ENCODE measurements at regions not wholly inside any gene's neighbourhood (a gene's known extent, or its start where the extent isn't known, plus 50 kb on each side); places are given as distances from the start of the nearest gene placed in this dataset.

DNA sequence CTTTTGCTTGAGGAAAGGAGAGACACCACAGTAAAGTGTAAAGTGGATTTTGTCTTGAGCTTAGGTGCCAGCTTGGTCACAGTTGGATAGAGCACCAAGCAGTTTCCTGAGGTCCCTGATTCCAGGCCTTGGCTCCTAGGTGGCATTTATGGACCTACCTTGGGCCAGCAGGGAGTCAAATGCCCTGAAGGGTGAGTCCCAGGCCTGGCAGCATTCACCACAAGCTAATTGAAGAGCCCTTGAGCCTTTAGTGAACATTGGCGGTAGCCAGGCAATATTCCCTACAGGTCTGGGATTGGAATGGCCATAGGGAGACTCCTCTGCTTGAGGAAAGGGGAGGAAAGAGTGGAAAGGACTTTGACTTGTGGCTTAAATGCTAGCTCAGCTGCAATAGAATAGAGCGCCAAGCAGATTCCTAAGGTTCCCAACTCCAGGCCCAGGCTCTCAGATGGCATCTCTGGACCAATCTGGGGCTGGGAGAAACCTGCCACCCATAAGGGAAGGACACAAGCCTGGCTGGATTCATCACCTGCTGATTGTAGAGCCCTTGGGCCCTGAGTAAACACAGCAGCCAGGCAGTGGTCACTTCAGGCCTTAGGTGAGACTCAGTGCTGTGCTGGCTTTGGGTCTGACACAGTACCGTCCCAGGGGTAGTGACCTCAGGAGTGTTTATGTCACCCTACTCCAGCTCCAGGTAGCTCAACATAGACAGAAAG, 137.5 kb upstream of the OTOS start:
- H3K27ac Mint-ChIP-seq, result no peak overlapping the region
- TF ChIP-seq, protein P1, sequence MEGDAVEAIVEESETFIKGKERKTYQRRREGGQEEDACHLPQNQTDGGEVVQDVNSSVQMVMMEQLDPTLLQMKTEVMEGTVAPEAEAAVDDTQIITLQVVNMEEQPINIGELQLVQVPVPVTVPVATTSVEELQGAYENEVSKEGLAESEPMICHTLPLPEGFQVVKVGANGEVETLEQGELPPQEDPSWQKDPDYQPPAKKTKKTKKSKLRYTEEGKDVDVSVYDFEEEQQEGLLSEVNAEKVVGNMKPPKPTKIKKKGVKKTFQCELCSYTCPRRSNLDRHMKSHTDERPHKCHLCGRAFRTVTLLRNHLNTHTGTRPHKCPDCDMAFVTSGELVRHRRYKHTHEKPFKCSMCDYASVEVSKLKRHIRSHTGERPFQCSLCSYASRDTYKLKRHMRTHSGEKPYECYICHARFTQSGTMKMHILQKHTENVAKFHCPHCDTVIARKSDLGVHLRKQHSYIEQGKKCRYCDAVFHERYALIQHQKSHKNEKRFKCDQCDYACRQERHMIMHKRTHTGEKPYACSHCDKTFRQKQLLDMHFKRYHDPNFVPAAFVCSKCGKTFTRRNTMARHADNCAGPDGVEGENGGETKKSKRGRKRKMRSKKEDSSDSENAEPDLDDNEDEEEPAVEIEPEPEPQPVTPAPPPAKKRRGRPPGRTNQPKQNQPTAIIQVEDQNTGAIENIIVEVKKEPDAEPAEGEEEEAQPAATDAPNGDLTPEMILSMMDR (conservative IDR thresholded peaks at IDR 0.05), result no peak
- H3K9me3 Mint-ChIP-seq, result peaks cover 4% of the 10 kb centered on the region
- H3K4me3 Mint-ChIP-seq, result no peak overlapping the region
- no peak for DNase-seq (ENCODE audit: extremely low spot score, unreplicated experiment)
- H3K4me1 Mint-ChIP-seq (ENCODE audit: unreplicated experiment), result no peaks in the 10 kb centered on the region
- no peaks in the 10 kb centered on the region for H3K36me3 Mint-ChIP-seq
- peaks cover 30% of the 10 kb centered on the region for H3K27me3 Mint-ChIP-seq

DNA sequence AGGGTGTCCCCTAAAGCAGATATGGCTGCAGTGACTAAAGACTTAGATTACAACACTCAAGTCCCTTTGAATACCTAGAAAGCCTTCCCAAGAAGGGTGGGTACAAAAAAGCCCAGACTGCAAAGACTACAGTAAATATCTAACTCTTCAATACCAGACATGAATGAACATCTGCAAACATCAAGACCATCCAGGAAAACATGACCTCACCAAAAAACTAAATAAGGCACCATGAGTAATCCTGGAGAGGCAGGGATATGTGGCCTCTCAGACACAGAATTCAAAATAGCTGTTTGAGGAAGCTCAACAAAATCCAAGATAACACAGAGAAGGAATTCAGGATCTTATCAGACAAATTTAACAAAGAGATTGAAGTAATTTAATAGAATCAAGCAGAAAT, 138.2 kb upstream of the OTOS start:
- H3K4me1 Mint-ChIP-seq (ENCODE audit: unreplicated experiment), result no peaks in the 10 kb centered on the region
- TF ChIP-seq, protein P1 (conservative IDR thresholded peaks at IDR 0.05), result no peak
- peaks cover 30% of the 10 kb centered on the region for H3K27me3 Mint-ChIP-seq
- no peaks in the 10 kb centered on the region for H3K36me3 Mint-ChIP-seq
- H3K4me3 Mint-ChIP-seq, result no peak overlapping the region
- DNase-seq (ENCODE audit: extremely low spot score, unreplicated experiment), result no peak
- no peak overlapping the region for H3K27ac Mint-ChIP-seq
- H3K9me3 Mint-ChIP-seq, result peaks cover 4% of the 10 kb centered on the region

DNA sequence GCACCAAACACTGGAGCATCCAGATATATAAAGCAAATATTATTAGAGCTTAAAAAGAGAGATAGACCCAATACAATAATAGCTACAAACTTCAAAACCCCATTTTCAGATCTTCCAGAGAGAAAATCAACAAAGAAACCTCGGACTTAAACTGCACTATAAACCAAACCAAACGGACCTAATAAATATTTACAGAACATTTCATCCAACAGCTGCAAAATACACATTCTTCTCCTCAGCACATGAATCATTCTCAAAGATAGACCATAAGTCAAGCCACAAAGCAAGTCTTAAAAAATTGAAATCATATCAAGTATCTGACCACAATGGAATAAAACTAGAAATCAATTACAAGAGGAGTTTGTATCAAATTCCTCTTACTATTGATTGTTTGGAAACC, 140.2 kb upstream of the OTOS start:
- H3K9me3 Mint-ChIP-seq, result peaks cover 4% of the 10 kb centered on the region
- no peak overlapping the region for H3K27ac Mint-ChIP-seq
- H3K4me1 Mint-ChIP-seq (ENCODE audit: unreplicated experiment), result no peaks in the 10 kb centered on the region
- H3K4me3 Mint-ChIP-seq, result no peak overlapping the region
- TF ChIP-seq, protein P1 (conservative IDR thresholded peaks at IDR 0.05), result no peak
- no peaks in the 10 kb centered on the region for H3K36me3 Mint-ChIP-seq
- no peak for DNase-seq (ENCODE audit: extremely low spot score, unreplicated experiment)
- H3K27me3 Mint-ChIP-seq, result peaks cover 27% of the 10 kb centered on the region

DNA sequence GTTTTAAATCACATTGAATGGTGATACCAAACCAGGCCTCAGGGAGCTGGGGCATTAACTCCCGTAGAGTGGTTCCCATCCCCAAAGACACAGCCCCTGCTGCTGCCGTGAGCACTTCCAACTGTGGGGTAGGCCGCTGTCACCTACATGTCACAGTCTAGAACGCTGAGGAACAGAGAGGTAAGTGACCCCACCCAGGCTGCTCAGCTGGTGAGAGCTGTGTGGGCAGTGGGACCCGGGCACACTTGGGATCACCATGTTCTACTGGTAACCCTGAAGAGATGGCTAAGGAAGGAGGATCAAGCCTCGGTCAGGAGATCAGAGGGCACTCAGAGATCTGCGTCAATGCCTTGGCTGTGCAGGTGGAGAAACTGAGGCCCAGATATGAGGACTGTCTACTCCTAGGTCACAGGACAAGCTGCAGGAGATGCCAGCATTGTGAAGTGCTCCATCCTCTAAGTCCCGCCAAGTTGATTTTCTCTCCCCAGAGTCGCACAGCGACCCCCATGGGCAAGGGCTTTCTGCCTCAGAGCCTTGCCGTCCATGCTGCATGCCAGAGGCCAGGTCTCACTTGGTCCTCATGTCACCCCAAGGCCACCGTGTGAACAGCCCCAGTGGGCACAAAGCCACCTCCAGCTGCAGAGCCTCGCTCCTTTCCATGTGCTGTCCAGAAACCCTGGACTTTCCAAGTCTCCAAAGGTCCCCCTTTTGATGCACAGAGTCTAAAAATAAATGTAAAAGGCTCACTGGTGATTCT, 144.2 kb upstream of the OTOS start:
- H3K27me3 Mint-ChIP-seq, result peaks cover 9% of the 10 kb centered on the region
- H3K36me3 Mint-ChIP-seq, result no peaks in the 10 kb centered on the region
- no peak overlapping the region for H3K27ac Mint-ChIP-seq
- H3K9me3 Mint-ChIP-seq, result peaks cover 4% of the 10 kb centered on the region
- H3K4me3 Mint-ChIP-seq, result no peak overlapping the region
- H3K4me1 Mint-ChIP-seq (ENCODE audit: unreplicated experiment), result no peaks in the 10 kb centered on the region
- no peak for DNase-seq (ENCODE audit: extremely low spot score, unreplicated experiment)
- TF ChIP-seq, protein P1 (conservative IDR thresholded peaks at IDR 0.05), result no peak

DNA sequence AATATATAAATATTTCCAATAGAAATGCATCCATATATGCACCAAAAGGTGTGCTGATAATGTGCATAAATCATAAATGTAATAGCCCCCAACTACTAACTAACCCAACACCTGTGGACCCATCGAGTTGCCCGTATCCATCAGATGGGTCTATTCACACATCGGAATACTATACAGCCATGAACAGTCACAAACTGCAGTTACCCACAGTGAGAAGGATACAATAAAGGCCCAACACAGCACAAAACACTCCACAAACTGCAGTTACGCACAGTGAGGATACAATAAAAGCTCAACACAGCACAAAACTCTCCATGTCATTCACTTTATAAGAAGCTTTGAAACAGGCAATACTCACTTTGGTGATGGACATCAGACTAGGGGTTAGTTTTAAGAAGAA, 145.3 kb upstream of the OTOS start:
- Mint-ChIP-seq H3K27me3 (peaks cover 5% of the 10 kb centered on the region), H3K36me3 (no peaks in the 10 kb centered on the region), H3K4me3 (no peak overlapping the region), H3K9me3 (peaks cover 4% of the 10 kb centered on the region), H3K27ac (no peak overlapping the region), H3K4me1 (ENCODE audit: unreplicated experiment) (no peaks in the 10 kb centered on the region)
- TF ChIP-seq, protein P1 (conservative IDR thresholded peaks at IDR 0.05), result no peak
- DNase-seq (ENCODE audit: extremely low spot score, unreplicated experiment), result no peak

Data from type B pancreatic cell (in vitro differentiated cells).